OCI-M1 (cell line): ENCODE measurements at regions not wholly inside any gene's neighbourhood (a gene's known extent, or its start where the extent isn't known, plus 50 kb on each side); places are given as distances from the start of the nearest gene placed in this dataset.

Experiments used
- DNase-seq: peaks from one replicate; lab custom pipeline; 2025; lab: John Stamatoyannopoulos, UW

- DNase-seq: no peak
These were observed 56.8 kb upstream of the FAM181A start for GRCh38 chr14:93870377-93870776.

- no peak for DNase-seq
These were observed 57.7 kb upstream of the FAM181A start for GRCh38 chr14:93869427-93869826.

- no peak for DNase-seq
These were observed 59.0 kb upstream of the FAM181A start for GRCh38 chr14:93868165-93868564.

- no peak for DNase-seq
These were observed 64.9 kb upstream of the FAM181A start for GRCh38 chr14:93862265-93862664.

- no peak for DNase-seq
These were observed 65.3 kb upstream of the FAM181A start for GRCh38 chr14:93861836-93862235.

GRCh38 chr14:93859957-93860356 lies 67.2 kb upstream of the FAM181A start:
- no peak for DNase-seq

GRCh38 chr14:93858896-93859295 lies 68.2 kb upstream of the FAM181A start:
- no peak for DNase-seq

GRCh38 chr14:93857500-93858283 lies 69.4 kb upstream of the PRIMA1 start:
- no peak for DNase-seq

- DNase-seq: no peak
These were observed 68.8 kb upstream of the PRIMA1 start for GRCh38 chr14:93857081-93857480.

GRCh38 chr14:93855737-93856136 lies 67.5 kb upstream of the PRIMA1 start:
- no peak for DNase-seq

GRCh38 chr14:93847473-93847872 lies 59.2 kb upstream of the PRIMA1 start:
- no peak for DNase-seq

GRCh38 chr14:93838238-93838637 lies 50.0 kb upstream of the PRIMA1 start:
- peak; percentile 46 for DNase-seq
